GM12878 (cell line): ENCODE measurements at regions not wholly inside any gene's neighbourhood (a gene's known extent, or its start where the extent isn't known, plus 50 kb on each side); places are given as distances from the start of the nearest gene placed in this dataset.
A peak's percentile ranks its signal among the peaks of the same experiment; 100 is the strongest.

Experiments
- ATAC-seq: fragments of 200-7000 bp; cut with Tn5 transposase; 3 replicates; pipeline ENCODE4 v1.9.1; 2020; ENCODE audit warnings: mild to moderate bottlenecking, moderate library complexity
- BruUV-seq: library from RNA; stranded (reverse); fragments of 400-500 nt; replicated peaks from 2 replicates; lab custom pipeline; 2021; lab: Mats Ljungman, UMichigan
- CTCF ChIA-PET: fragments of 300-600 bp; sonication (Branson Sonifier 250); formaldehyde crosslinking; extraction: SDS; loops from one replicate; lab custom pipeline; 2021; ENCODE audit warnings: inconsistent platforms; lab: Yijun Ruan, JAX
- POLR2A ChIA-PET: fragments of 350-600 bp; formaldehyde crosslinking; extraction: SDS; loops from one replicate; lab custom pipeline; 2021; ENCODE audit warnings: inconsistent platforms; lab: Charles Lee
- RAD21 ChIA-PET: fragments of 300-600 bp; sonication (Branson Sonifier 250); formaldehyde crosslinking; loops from one replicate; lab custom pipeline; 2023; ENCODE audit warnings: antibody characterized with exemption; ENCODE audit not compliant: unreplicated experiment; lab: Charles Lee
- SMC1A ChIA-PET: fragments of 300-600 bp; sonication (Branson Sonifier 250); formaldehyde crosslinking; loops from one replicate; lab custom pipeline; 2023; ENCODE audit not compliant: unreplicated experiment, uncharacterized antibody; lab: Charles Lee
- DNase-seq: peaks from one replicate; pipeline ENCODE4 v3.0.0-alpha.2; 2011; ENCODE audit warnings: low read depth, low spot score
- FAIRE-seq: peaks from 3 replicates; lab custom pipeline; 2011; peaks lifted over from hg19 to GRCh38; lab: Jason Lieb, UNC
- H2AFZ ChIP-seq: 2 replicates; pipeline ENCODE4 v1.6.0; 2011; ENCODE audit warnings: low read depth, low read length, control low read depth; ENCODE audit not compliant: control insufficient read depth
- H3K27ac ChIP-seq: 2 replicates; pipeline ENCODE4 v1.5.1; 2011; ENCODE audit warnings: control low read depth; ENCODE audit not compliant: control insufficient read depth, insufficient read depth
- H3K27me3 ChIP-seq, 2 experiments: replicated peaks in 1 of 2; 2 replicates each; pipeline versions ENCODE4 v1.6.0 to v1.6.1; 2011; ENCODE audit warnings: low read length in 1 of 2; ENCODE audit not compliant: control insufficient read depth in 2 of 2, insufficient read depth in 2 of 2
- H3K36me3 ChIP-seq, 2 experiments: 2 replicates each; pipeline ENCODE4 v1.5.1; 2011; ENCODE audit warnings: low read length in 1 of 2; ENCODE audit not compliant: control insufficient read depth in 2 of 2, insufficient read depth in 2 of 2
- H3K4me1 ChIP-seq: 2 replicates; pipeline ENCODE4 v1.6.1; 2011; ENCODE audit warnings: mild to moderate bottlenecking, low read length, moderate library complexity, mixed read lengths; ENCODE audit not compliant: control insufficient read depth, insufficient read depth
- H3K4me2 ChIP-seq: 2 replicates; pipeline ENCODE4 v1.6.0; 2011; ENCODE audit warnings: control low read depth; ENCODE audit not compliant: control insufficient read depth, insufficient read depth
- H3K4me3 ChIP-seq: fragments of 200-600 bp; sonication (generic); 2 replicates; pipeline ENCODE4 v1.5.1; 2016
- H3K79me2 ChIP-seq: 2 replicates; pipeline ENCODE4 v1.6.0; 2011; ENCODE audit warnings: low read length; ENCODE audit not compliant: control insufficient read depth, insufficient read depth
- H3K9ac ChIP-seq: 2 replicates; pipeline ENCODE4 v1.8.0; 2011; ENCODE audit warnings: low read length, control low read depth, mixed read lengths; ENCODE audit not compliant: control insufficient read depth, insufficient read depth
- H3K9me3 ChIP-seq: replicated peaks from 3 replicates; pipeline ENCODE4 v1.5.1; 2011; ENCODE audit warnings: mild to moderate bottlenecking, low read length; ENCODE audit not compliant: control insufficient read depth, insufficient read depth
- H4K20me1 ChIP-seq: 2 replicates; pipeline ENCODE4 v1.6.0; 2011; ENCODE audit not compliant: control insufficient read depth, insufficient read depth
- CEBPB ChIP-seq, 2 experiments: fragments of 150-350 bp in 1 of 2; IDR thresholded peaks; 2 replicates each; pipeline ENCODE4 v1.6.1; 2012 to 2014; ENCODE audit warnings: low read depth in 2 of 2, low read length in 2 of 2, borderline replicate concordance in 1 of 2, inconsistent platforms in 1 of 2
- CHD1 ChIP-seq: IDR thresholded peaks from 2 replicates; pipeline ENCODE4 v1.6.1; 2012; ENCODE audit warnings: low read depth, low read length, improper control_type of control experiment
- IKZF1 ChIP-seq: fragments of 450-650 bp; conservative IDR thresholded peaks from 2 replicates; pipeline ENCODE4 v1.6.1; 2017; ENCODE audit warnings: antibody characterized with exemption, mild to moderate bottlenecking
- IKZF2 ChIP-seq, 2 experiments: fragments of 450-650 bp; IDR thresholded peaks; 2 replicates each; pipeline ENCODE4 v1.6.1; 2017; ENCODE audit warnings: mild to moderate bottlenecking in 2 of 2, moderate library complexity in 2 of 2
- MTA2 ChIP-seq: fragments of 450-650 bp; IDR thresholded peaks from 2 replicates; pipeline ENCODE4 v1.6.1; 2016; ENCODE audit warnings: low read depth, mild to moderate bottlenecking, moderate library complexity
- NFXL1 ChIP-seq: fragments of 450-650 bp; IDR thresholded peaks from 2 replicates; pipeline ENCODE4 v1.6.1; 2017; ENCODE audit warnings: antibody characterized with exemption, mild to moderate bottlenecking, borderline replicate concordance
- NR2F1 ChIP-seq: fragments of 450-650 bp; conservative IDR thresholded peaks from 2 replicates; pipeline ENCODE4 v1.6.1; 2017; ENCODE audit warnings: mild to moderate bottlenecking
- RAD51 ChIP-seq: fragments of 450-650 bp; IDR thresholded peaks from 2 replicates; pipeline ENCODE4 v1.6.1; 2016; ENCODE audit warnings: moderate library complexity, mild to moderate bottlenecking, inconsistent platforms
- REST ChIP-seq: IDR thresholded peaks from 2 replicates; pipeline ENCODE4 v1.6.1; 2012; ENCODE audit warnings: mild to moderate bottlenecking, low read depth, low read length
- TCF12 ChIP-seq: IDR thresholded peaks from 2 replicates; pipeline ENCODE4 v1.6.1; 2011; ENCODE audit warnings: low read depth, mild to moderate bottlenecking, low read length
- ZNF24 ChIP-seq: fragments of 450-650 bp; IDR thresholded peaks from 2 replicates; pipeline ENCODE4 v1.6.1; 2017; ENCODE audit warnings: antibody characterized with exemption, mild to moderate bottlenecking
- ZNF687 ChIP-seq: fragments of 450-650 bp; IDR thresholded peaks from 2 replicates; pipeline ENCODE4 v1.6.1; 2017; ENCODE audit warnings: mild to moderate bottlenecking, moderate library complexity
- WGBS: methylation state at CpG from one replicate; pipeline ENCODE4 v1.1.6; 2016; ENCODE audit warnings: low lambda C conversion rate; ENCODE audit not compliant: insufficient replicate concordance, insufficient coverage; ENCODE audit errors: missing lambda C conversion rate; 5-methylcytosine and 5-hydroxymethylcytosine counted together
- in situ Hi-C: fragments of 300-500 bp; cut with MboI; formaldehyde crosslinking; loops from 9 replicates; pipeline ENCODE4 v1.14.3; 2018; ENCODE audit warnings: mixed read lengths
- intact Hi-C: fragments of 100-400 bp; cut with micrococcal nuclease; formaldehyde crosslinking; loops from one replicate; pipeline ENCODE4 v1.14.2; 2022; ENCODE audit not compliant: unreplicated experiment
- TF ChIP-seq, protein P1 (sequence below): fragments of 450-650 bp; IDR thresholded peaks from 2 replicates; pipeline ENCODE4 v1.6.1; 2016; ENCODE audit warnings: mild to moderate bottlenecking, moderate library complexity, borderline replicate concordance

GRCh38 chr2:171228826-171229225 is 68.1 kb upstream of the TLK1 start:
- DNase-seq (no peak), ATAC-seq (peak; percentile 80), FAIRE-seq (no peak)
- POLR2A ChIA-PET, result interaction anchor here (0.5 to 1.2 kb wide), 4 partner anchors 19 to 113 kb away, joined by 3 to 5 read pairs (median 3); no protein-coding TSS in a partner anchor
- Histone ChIP-seq H3K4me1 (no peaks in the 10 kb centered on the region), H3K4me2 (no peak overlapping the region), H3K4me3 (no peak overlapping the region), H3K27me3 (no peaks in the 10 kb centered on the region), H3K36me3 (no peaks in the 10 kb centered on the region), H4K20me1 (no peaks in the 10 kb centered on the region), H2AFZ (no peak overlapping the region), H3K9me3 (peaks cover 2% of the 10 kb centered on the region; the same call in 2 of the 3 replicates), H3K79me2 (no peaks in the 10 kb centered on the region), H3K9ac (no peak overlapping the region), H3K27ac (no peak overlapping the region)
- intact Hi-C loops, result no loop called here
- CTCF ChIA-PET, result interaction anchor here (1.1 to 1.7 kb wide), 4 partner anchors 9 to 17 kb away, joined by 4 read pairs; no protein-coding TSS in a partner anchor
- in situ Hi-C loops, result no loop called here
- SMC1A ChIA-PET, result interaction anchor here (0.9 to 2.7 kb wide), 16 partner anchors 10 to 188 kb away, joined by 3 to 13 read pairs (median 4); no protein-coding TSS in a partner anchor
- WGBS, result 46% methylated on average over 2 of the region's 2 CpGs
- BruUV-seq, result no TSS peak
- RAD21 ChIA-PET, result interaction anchor here (1.0 to 1.6 kb wide), 4 partner anchors 18 to 101 kb away, joined by 3 to 6 read pairs (median 4); no protein-coding TSS in a partner anchor
- TF ChIP-seq ZNF24 (no peak), TCF12 (no peak), NR2F1 (0 out of 2 replicates have a peak, but pooled peaks have one; percentile 29), IKZF2 (IDR thresholded peaks at IDR 0.05) (0 out of 4 replicates have a peak, but pooled peaks of 1 of the 2 experiments have one; percentile 21), NFXL1 (no peak), IKZF1 (peak; percentile 51; the same call in 1 of the 2 replicates), CEBPB (IDR thresholded peaks at IDR 0.05; ENCODE audit: borderline replicate concordance in 1 of 2, low read depth in 2 of 2, low read length in 2 of 2) (no peak), ZNF687 (no peak), MTA2 (peak; percentile 24; the same call in 1 of the 2 replicates), RAD51 (no peak), REST (no peak), CHD1 (no peak)
- TF ChIP-seq, protein P1, sequence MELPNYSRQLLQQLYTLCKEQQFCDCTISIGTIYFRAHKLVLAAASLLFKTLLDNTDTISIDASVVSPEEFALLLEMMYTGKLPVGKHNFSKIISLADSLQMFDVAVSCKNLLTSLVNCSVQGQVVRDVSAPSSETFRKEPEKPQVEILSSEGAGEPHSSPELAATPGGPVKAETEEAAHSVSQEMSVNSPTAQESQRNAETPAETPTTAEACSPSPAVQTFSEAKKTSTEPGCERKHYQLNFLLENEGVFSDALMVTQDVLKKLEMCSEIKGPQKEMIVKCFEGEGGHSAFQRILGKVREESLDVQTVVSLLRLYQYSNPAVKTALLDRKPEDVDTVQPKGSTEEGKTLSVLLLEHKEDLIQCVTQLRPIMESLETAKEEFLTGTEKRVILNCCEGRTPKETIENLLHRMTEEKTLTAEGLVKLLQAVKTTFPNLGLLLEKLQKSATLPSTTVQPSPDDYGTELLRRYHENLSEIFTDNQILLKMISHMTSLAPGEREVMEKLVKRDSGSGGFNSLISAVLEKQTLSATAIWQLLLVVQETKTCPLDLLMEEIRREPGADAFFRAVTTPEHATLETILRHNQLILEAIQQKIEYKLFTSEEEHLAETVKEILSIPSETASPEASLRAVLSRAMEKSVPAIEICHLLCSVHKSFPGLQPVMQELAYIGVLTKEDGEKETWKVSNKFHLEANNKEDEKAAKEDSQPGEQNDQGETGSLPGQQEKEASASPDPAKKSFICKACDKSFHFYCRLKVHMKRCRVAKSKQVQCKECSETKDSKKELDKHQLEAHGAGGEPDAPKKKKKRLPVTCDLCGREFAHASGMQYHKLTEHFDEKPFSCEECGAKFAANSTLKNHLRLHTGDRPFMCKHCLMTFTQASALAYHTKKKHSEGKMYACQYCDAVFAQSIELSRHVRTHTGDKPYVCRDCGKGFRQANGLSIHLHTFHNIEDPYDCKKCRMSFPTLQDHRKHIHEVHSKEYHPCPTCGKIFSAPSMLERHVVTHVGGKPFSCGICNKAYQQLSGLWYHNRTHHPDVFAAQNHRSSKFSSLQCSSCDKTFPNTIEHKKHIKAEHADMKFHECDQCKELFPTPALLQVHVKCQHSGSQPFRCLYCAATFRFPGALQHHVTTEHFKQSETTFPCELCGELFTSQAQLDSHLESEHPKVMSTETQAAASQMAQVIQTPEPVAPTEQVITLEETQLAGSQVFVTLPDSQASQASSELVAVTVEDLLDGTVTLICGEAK, result no peak
